Medulla oblongata (tissue), 1 donor: ENCODE measurements at regions not wholly inside any gene's neighbourhood (a gene's known extent, or its start where the extent isn't known, plus 50 kb on each side); places are given as distances from the start of the nearest gene placed in this dataset.
"Not testable (repeated sequence)": the region's sequence is repeated elsewhere in the genome, so short reads cannot be mapped to it uniquely, and the experiment has no call there.

ENCODE experiments used
- DNase-seq: peaks from one replicate; pipeline ENCODE4 v3.0.0-alpha.2; 2015; ENCODE audit errors: extremely low spot score

- DNase-seq: no peak
These were observed 113.1 kb downstream of the ZNF648 start for GRCh38 chr1:181948372-181948771.

- DNase-seq: no peak
These were observed 114.1 kb downstream of the ZNF648 start for GRCh38 chr1:181947441-181947840.

GRCh38 chr1:181936768-181937581 lies 124.5 kb downstream of the ZNF648 start:
- peak; percentile 62 for DNase-seq

GRCh38 chr1:181936269-181936668 lies 125.2 kb downstream of the ZNF648 start:
- no peak for DNase-seq

GRCh38 chr1:181931873-181932272 lies 129.6 kb downstream of the ZNF648 start:
- DNase-seq: no peak

- DNase-seq: no peak
These were observed 131.3 kb downstream of the ZNF648 start for GRCh38 chr1:181930187-181930586.

- DNase-seq: no peak
These were observed 134.8 kb downstream of the ZNF648 start for GRCh38 chr1:181926697-181927096.

- not testable (repeated sequence) for DNase-seq
These were observed 137.5 kb downstream of the ZNF648 start for GRCh38 chr1:181924034-181924433.

- no peak for DNase-seq
These were observed 142.0 kb downstream of the ZNF648 start for GRCh38 chr1:181919542-181919941.

- no peak for DNase-seq
These were observed 142.5 kb downstream of the ZNF648 start for GRCh38 chr1:181918880-181919525.

GRCh38 chr1:181911715-181912114 lies 149.8 kb downstream of the ZNF648 start:
- no peak for DNase-seq

- no peak for DNase-seq
These were observed 150.6 kb downstream of the ZNF648 start for GRCh38 chr1:181910905-181911304.

GRCh38 chr1:181909010-181909409 lies 152.5 kb downstream of the ZNF648 start:
- DNase-seq: no peak

GRCh38 chr1:181906631-181907030 lies 154.9 kb downstream of the ZNF648 start:
- no peak for DNase-seq

GRCh38 chr1:181905944-181906597 lies 155.4 kb downstream of the ZNF648 start:
- DNase-seq: no peak

GRCh38 chr1:181898773-181899172 lies 162.7 kb downstream of the ZNF648 start:
- no peak for DNase-seq

- DNase-seq: no peak
These were observed 164.7 kb downstream of the ZNF648 start for GRCh38 chr1:181896824-181897223.

GRCh38 chr1:181894439-181894859 lies 167.1 kb downstream of the ZNF648 start:
- DNase-seq: no peak

- DNase-seq: no peak
These were observed 167.6 kb downstream of the ZNF648 start for GRCh38 chr1:181893937-181894336.

GRCh38 chr1:181893150-181893549 lies 168.4 kb downstream of the ZNF648 start:
- not testable (repeated sequence) for DNase-seq

- DNase-seq: no peak
These were observed 188.9 kb downstream of the ZNF648 start for GRCh38 chr1:181872562-181872961.

GRCh38 chr1:181863736-181864135 lies 197.8 kb downstream of the ZNF648 start:
- no peak for DNase-seq

GRCh38 chr1:181863006-181863405 lies 198.5 kb downstream of the ZNF648 start:
- DNase-seq: no peak
